H1 (cell line): ENCODE measurements at regions not wholly inside any gene's neighbourhood (a gene's known extent, or its start where the extent isn't known, plus 50 kb on each side); places are given as distances from the start of the nearest gene placed in this dataset.

Experiments used
- CTCF ChIA-PET: fragments of 300-600 bp; sonication (Branson Sonifier 250); formaldehyde crosslinking; loops from one replicate; lab custom pipeline; 2021; ENCODE audit not compliant: partially characterized antibody; lab: Charles Lee
- POLR2A ChIA-PET: fragments of 300-600 bp; sonication (Branson Sonifier 250); formaldehyde crosslinking; loops from one replicate; lab custom pipeline; 2021; ENCODE audit warnings: inconsistent platforms; ENCODE audit not compliant: partially characterized antibody; lab: Charles Lee
- DNase-seq, 2 experiments: peaks; one replicate each; pipeline versions ENCODE4 v3.0.0 to v3.0.0-alpha.2; 2010 to 2022; ENCODE audit warnings: low spot score in 2 of 2, low read depth in 1 of 2, mixed read lengths in 1 of 2
- FAIRE-seq: peaks from 2 replicates; lab custom pipeline; 2011; peaks lifted over from hg19 to GRCh38; lab: Jason Lieb, UNC
- H2AFZ ChIP-seq: 2 replicates; pipeline ENCODE4 v1.8.1; 2012; ENCODE audit warnings: low read length, inconsistent platforms
- H2AK5ac ChIP-seq: 2 replicates; pipeline ENCODE4 v1.6.1; 2013; ENCODE audit warnings: low read depth, low read length
- H2BK120ac ChIP-seq: replicated peaks from 2 replicates; pipeline ENCODE3; 2013; ENCODE audit warnings: low read depth, low read length, inconsistent platforms
- H2BK12ac ChIP-seq: 2 replicates; pipeline ENCODE4 v1.6.1; 2013; ENCODE audit warnings: low read depth, low read length
- H2BK15ac ChIP-seq: 2 replicates; pipeline ENCODE4 v1.6.1; 2013; ENCODE audit warnings: low read length
- H2BK20ac ChIP-seq: 2 replicates; pipeline ENCODE4 v1.6.1; 2013; ENCODE audit warnings: low read length
- H2BK5ac ChIP-seq: 2 replicates; pipeline ENCODE4 v1.6.1; 2013; ENCODE audit warnings: low read depth, low read length
- H3K14ac ChIP-seq: 2 replicates; pipeline ENCODE4 v1.6.1; 2013; ENCODE audit warnings: inconsistent platforms; ENCODE audit not compliant: insufficient read length
- H3K18ac ChIP-seq: 2 replicates; pipeline ENCODE4 v1.6.1; 2013; ENCODE audit warnings: low read length; ENCODE audit errors: extremely low read depth
- H3K23ac ChIP-seq: 2 replicates; pipeline ENCODE4 v1.6.1; 2013; ENCODE audit warnings: inconsistent platforms; ENCODE audit not compliant: insufficient read length
- H3K23me2 ChIP-seq: 2 replicates; pipeline ENCODE4 v1.6.1; 2013; ENCODE audit warnings: low read depth, low read length
- H3K27ac ChIP-seq: 2 replicates; pipeline ENCODE4 v1.6.1; 2011; ENCODE audit warnings: low read depth, low read length, inconsistent platforms
- H3K27me3 ChIP-seq, 4 experiments: replicated peaks in 1 of 4; 1 replicate in 1 of 4; 2 replicates in 3 of 4; pipeline versions ENCODE4 v1.6.1 to v1.8.1; 2011 to 2013; ENCODE audit warnings: low read length in 3 of 4, mild to moderate bottlenecking in 3 of 4, inconsistent platforms in 2 of 4, mixed read lengths in 2 of 4, moderate library complexity in 1 of 4; ENCODE audit not compliant: control insufficient read depth in 3 of 4, insufficient read depth in 3 of 4; ENCODE audit errors: extremely low read depth in 1 of 4
- H3K36me3 ChIP-seq, 4 experiments: 2 replicates each; pipeline versions ENCODE4 v1.6.1 to v1.8.1; 2011 to 2013; ENCODE audit warnings: mild to moderate bottlenecking in 4 of 4, low read length in 3 of 4, moderate library complexity in 2 of 4, control low read depth in 1 of 4, inconsistent platforms in 1 of 4; ENCODE audit not compliant: insufficient read depth in 4 of 4, control insufficient read depth in 2 of 4
- H3K4ac ChIP-seq: replicated peaks from 2 replicates; pipeline ENCODE3; 2013; ENCODE audit warnings: low read length, low read depth, mixed read lengths, inconsistent platforms; ENCODE audit not compliant: insufficient read length
- H3K4me1 ChIP-seq, 4 experiments: replicated peaks in 1 of 4; 1 replicate in 1 of 4; 2 replicates in 3 of 4; pipeline versions ENCODE4 v1.6.1 to v1.8.1; 2011 to 2013; ENCODE audit warnings: low read length in 3 of 4, inconsistent platforms in 2 of 4, mixed read lengths in 1 of 4; ENCODE audit not compliant: insufficient read depth in 4 of 4, control insufficient read depth in 3 of 4
- H3K4me2 ChIP-seq, 2 experiments: 2 replicates each; pipeline versions ENCODE4 v1.6.1 to v1.8.1; 2011 to 2013; ENCODE audit warnings: low read depth in 2 of 2, low read length in 2 of 2, control low read depth in 1 of 2, inconsistent platforms in 1 of 2, mild to moderate bottlenecking in 1 of 2; ENCODE audit not compliant: insufficient read depth in 1 of 2
- H3K4me3 ChIP-seq, 4 experiments: fragments of 200-600, 300-600 bp in 1 of 4; sonication (generic), shearing (Covaris generic), sonication (Bioruptor Twin) in 1 of 4; 2 replicates each; pipeline versions ENCODE4 v1.5.1 to v1.8.1; 2011 to 2016; ENCODE audit warnings: low read length in 4 of 4, low read depth in 3 of 4, control low read depth in 2 of 4, inconsistent platforms in 2 of 4, mild to moderate bottlenecking in 2 of 4, mixed read lengths in 1 of 4, moderate library complexity in 1 of 4; ENCODE audit not compliant: insufficient read depth in 2 of 4; ENCODE audit errors: extremely low read depth in 1 of 4
- H3K56ac ChIP-seq: replicated peaks from 2 replicates; pipeline ENCODE3; 2013; ENCODE audit warnings: low read depth, mild to moderate bottlenecking, mixed read lengths, low read length, inconsistent platforms; ENCODE audit not compliant: insufficient read length
- H3K79me1 ChIP-seq: 2 replicates; pipeline ENCODE4 v1.6.1; 2013; ENCODE audit warnings: low read depth, low read length, control low read depth
- H3K79me2 ChIP-seq, 2 experiments: 2 replicates each; pipeline versions ENCODE4 v1.6.1 to v1.8.1; 2012 to 2013; ENCODE audit warnings: low read length in 2 of 2, mild to moderate bottlenecking in 2 of 2, inconsistent platforms in 1 of 2; ENCODE audit not compliant: insufficient read depth in 2 of 2, control insufficient read depth in 1 of 2
- H3K9ac ChIP-seq, 4 experiments: replicated peaks in 1 of 4; 1 replicate in 1 of 4; 2 replicates in 3 of 4; pipeline versions ENCODE4 v1.6.1 to v1.8.1; 2011 to 2013; ENCODE audit warnings: low read depth in 3 of 4, low read length in 3 of 4, control low read depth in 2 of 4, mild to moderate bottlenecking in 2 of 4, moderate library complexity in 2 of 4, inconsistent platforms in 1 of 4; ENCODE audit errors: extremely low read depth in 1 of 4
- H3K9me3 ChIP-seq, 2 experiments: 2 replicates each; pipeline versions ENCODE4 v1.6.1 to v1.8.1; 2012 to 2013; ENCODE audit warnings: mild to moderate bottlenecking in 2 of 2, moderate library complexity in 2 of 2, control low read depth in 1 of 2, inconsistent platforms in 1 of 2, low read depth in 1 of 2, low read length in 1 of 2, mixed read lengths in 1 of 2; ENCODE audit not compliant: insufficient read depth in 2 of 2
- H4K20me1 ChIP-seq, 2 experiments: replicated peaks in 1 of 2; 2 replicates each; pipeline versions ENCODE3 to v1.8.1; 2011 to 2013; ENCODE audit warnings: inconsistent platforms in 2 of 2, low read length in 2 of 2, mild to moderate bottlenecking in 1 of 2; ENCODE audit not compliant: insufficient read depth in 2 of 2, control insufficient read depth in 1 of 2
- H4K5ac ChIP-seq: 2 replicates; pipeline ENCODE4 v1.6.1; 2013; ENCODE audit warnings: low read length, low read depth, mixed read lengths, inconsistent platforms; ENCODE audit not compliant: insufficient read length
- H4K8ac ChIP-seq: 2 replicates; pipeline ENCODE4 v1.8.0; 2013; ENCODE audit warnings: mild to moderate bottlenecking, moderate library complexity, low read length, inconsistent platforms; ENCODE audit not compliant: insufficient read depth; ENCODE audit errors: extremely low read depth
- H4K91ac ChIP-seq: replicated peaks from 2 replicates; pipeline ENCODE3; 2013; ENCODE audit warnings: low read length, mixed read lengths, inconsistent platforms; ENCODE audit not compliant: insufficient read length
- ASH2L ChIP-seq: fragments of 200-600, 300-600 bp; sonication (generic); IDR thresholded peaks from one replicate; pipeline ENCODE4 v1.7.1; 2017; ENCODE audit warnings: low read length
- BRCA1 ChIP-seq: IDR thresholded peaks from 2 replicates; pipeline ENCODE4 v1.6.1; 2012; ENCODE audit warnings: low read depth, low read length, improper control_type of control experiment
- CBX8 ChIP-seq: fragments of 300-800, 300-1000 bp; sonication (generic); IDR thresholded peaks from 2 replicates; pipeline ENCODE4 v1.7.1; 2016; ENCODE audit warnings: low read depth, low read length, borderline replicate concordance
- GTF2F1 ChIP-seq: IDR thresholded peaks from 2 replicates; pipeline ENCODE4 v1.6.1; 2012; ENCODE audit warnings: low read depth, low read length, improper control_type of control experiment, borderline replicate concordance
- MAFK ChIP-seq: IDR thresholded peaks from 2 replicates; pipeline ENCODE4 v1.6.1; 2012; ENCODE audit warnings: low read depth, mild to moderate bottlenecking, improper control_type of control experiment, low read length
- NRF1 ChIP-seq: IDR thresholded peaks from 2 replicates; pipeline ENCODE4 v1.6.1; 2011; ENCODE audit warnings: mild to moderate bottlenecking, low read depth, low read length, improper control_type of control experiment
- RAD21 ChIP-seq, 2 experiments: IDR thresholded peaks in 1 of 2; conservative IDR thresholded peaks in 1 of 2; 2 replicates each; pipeline ENCODE4 v1.6.1; 2011; ENCODE audit warnings: low read depth in 2 of 2, low read length in 2 of 2, improper control_type of control experiment in 1 of 2, inconsistent platforms in 1 of 2, mild to moderate bottlenecking in 1 of 2, moderate library complexity in 1 of 2
- RBBP5 ChIP-seq: IDR thresholded peaks from 2 replicates; pipeline ENCODE4 v1.7.1; 2012; ENCODE audit warnings: low read depth, mild to moderate bottlenecking, inconsistent platforms, low read length, moderate library complexity, borderline replicate concordance
- SIN3A ChIP-seq, 2 experiments: IDR thresholded peaks in 1 of 2; conservative IDR thresholded peaks in 1 of 2; 2 replicates each; pipeline ENCODE4 v1.6.1; 2011 to 2012; ENCODE audit warnings: low read length in 2 of 2, improper control_type of control experiment in 1 of 2, low read depth in 1 of 2, mild to moderate bottlenecking in 1 of 2
- SIRT6 ChIP-seq: IDR thresholded peaks from one replicate; pipeline ENCODE4 v1.7.1; 2012; ENCODE audit warnings: low read length, inconsistent platforms
- SP2 ChIP-seq: IDR thresholded peaks from 2 replicates; pipeline ENCODE4 v1.6.1; 2012; ENCODE audit warnings: mild to moderate bottlenecking, low read length, inconsistent platforms
- WGBS, 2 experiments: shearing (Covaris generic) in 1 of 2; methylation state at CpG; one replicate each; pipeline versions ENCODE4 v1.1.6 to v1.1.7; 2013 to 2015; ENCODE audit warnings: low lambda C conversion rate in 2 of 2, mixed read lengths in 2 of 2, inconsistent platforms in 1 of 2, low coverage in 1 of 2, missing lambda C conversion rate in 1 of 2; ENCODE audit not compliant: insufficient replicate concordance in 2 of 2, insufficient coverage in 1 of 2, insufficient read length in 1 of 2; ENCODE audit errors: extremely low coverage in 1 of 2, missing lambda C conversion rate in 1 of 2; 5-methylcytosine and 5-hydroxymethylcytosine counted together
- TF ChIP-seq, protein P1 (sequence below), 3 experiments: IDR thresholded peaks; 1 replicate in 2 of 3; 2 replicates in 1 of 3; pipeline versions ENCODE4 v1.5.1 to v1.6.1; 2011; ENCODE audit warnings: low read length in 3 of 3, mild to moderate bottlenecking in 3 of 3, inconsistent platforms in 2 of 3, low read depth in 1 of 3, moderate library complexity in 1 of 3; ENCODE audit not compliant: insufficient read depth in 1 of 3; ENCODE audit errors: control extremely low read depth in 1 of 3

GRCh38 chr2:129794540-129794939 is 184.9 kb upstream of the RAB6C start:
- Histone ChIP-seq H2BK5ac (no peak overlapping the region), H3K79me2 (no peaks in the 10 kb centered on the region), H2AK5ac (no peak overlapping the region), H4K20me1 (no peaks in the 10 kb centered on the region), H3K4me2 (no peak overlapping the region), H3K4me3 (no peak overlapping the region), H4K91ac (no peak overlapping the region), H2BK15ac (no peak overlapping the region), H3K56ac (no peak overlapping the region), H4K5ac (no peak overlapping the region), H2BK20ac (no peak overlapping the region), H3K27ac (no peak overlapping the region), H3K4ac (no peak overlapping the region), H4K8ac (no peak overlapping the region), H3K18ac (no peak overlapping the region), H3K79me1 (no peaks in the 10 kb centered on the region), H3K9ac (no peak overlapping the region), H3K23ac (no peak overlapping the region), H3K36me3 (no peaks in the 10 kb centered on the region), H2AFZ (no peak overlapping the region), H3K9me3 (no peaks in the 10 kb centered on the region), H2BK120ac (no peak overlapping the region), H2BK12ac (no peak overlapping the region), H3K23me2 (no peaks in the 10 kb centered on the region), H3K27me3 (no peaks in the 10 kb centered on the region), H3K4me1 (no peaks in the 10 kb centered on the region), H3K14ac (no peak overlapping the region)
- DNase-seq = no peak
- FAIRE-seq = no peak
- ChIA-PET CTCF (interaction anchor here (1.0 to 1.4 kb wide), 4 partner anchors 9 to 319 kb away, joined by 3 to 4 read pairs (median 3); no protein-coding TSS in a partner anchor), POLR2A (no interaction called here)
- 88% methylated on average over 15 of the region's 15 CpGs; no CpG with 5 or more reads in 1 of the 2 experiments for WGBS, 2 experiments
- no peak for TF ChIP-seq BRCA1
- TF ChIP-seq, protein P1, sequence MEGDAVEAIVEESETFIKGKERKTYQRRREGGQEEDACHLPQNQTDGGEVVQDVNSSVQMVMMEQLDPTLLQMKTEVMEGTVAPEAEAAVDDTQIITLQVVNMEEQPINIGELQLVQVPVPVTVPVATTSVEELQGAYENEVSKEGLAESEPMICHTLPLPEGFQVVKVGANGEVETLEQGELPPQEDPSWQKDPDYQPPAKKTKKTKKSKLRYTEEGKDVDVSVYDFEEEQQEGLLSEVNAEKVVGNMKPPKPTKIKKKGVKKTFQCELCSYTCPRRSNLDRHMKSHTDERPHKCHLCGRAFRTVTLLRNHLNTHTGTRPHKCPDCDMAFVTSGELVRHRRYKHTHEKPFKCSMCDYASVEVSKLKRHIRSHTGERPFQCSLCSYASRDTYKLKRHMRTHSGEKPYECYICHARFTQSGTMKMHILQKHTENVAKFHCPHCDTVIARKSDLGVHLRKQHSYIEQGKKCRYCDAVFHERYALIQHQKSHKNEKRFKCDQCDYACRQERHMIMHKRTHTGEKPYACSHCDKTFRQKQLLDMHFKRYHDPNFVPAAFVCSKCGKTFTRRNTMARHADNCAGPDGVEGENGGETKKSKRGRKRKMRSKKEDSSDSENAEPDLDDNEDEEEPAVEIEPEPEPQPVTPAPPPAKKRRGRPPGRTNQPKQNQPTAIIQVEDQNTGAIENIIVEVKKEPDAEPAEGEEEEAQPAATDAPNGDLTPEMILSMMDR (IDR thresholded peaks at IDR 0.05; ENCODE audit: control extremely low read depth in 1 of 3, insufficient read depth in 1 of 3, low read depth in 1 of 3, low read length in 3 of 3) = no peak
- no peak for TF ChIP-seq CBX8
- TF ChIP-seq RBBP5 = no peak
- no peak for TF ChIP-seq ASH2L
- TF ChIP-seq MAFK = no peak
- no peak for TF ChIP-seq RAD21 (IDR thresholded peaks at IDR 0.05 in 1 of 2, conservative IDR thresholded peaks at IDR 0.05 in 1 of 2; ENCODE audit: low read depth in 2 of 2, low read length in 2 of 2)
- no peak for TF ChIP-seq SIRT6
- TF ChIP-seq SIN3A (conservative IDR thresholded peaks at IDR 0.05 in 1 of 2, IDR thresholded peaks at IDR 0.05 in 1 of 2; ENCODE audit: low read depth in 1 of 2, low read length in 2 of 2) = no peak
- TF ChIP-seq GTF2F1 = no peak
- no peak for TF ChIP-seq SP2
- TF ChIP-seq NRF1 = no peak
